ENCODE measurements at regions not wholly inside any gene's neighbourhood (a gene's known extent, or its start where the extent isn't known, plus 50 kb on each side); places are given as distances from the start of the nearest gene placed in this dataset.

DNA sequence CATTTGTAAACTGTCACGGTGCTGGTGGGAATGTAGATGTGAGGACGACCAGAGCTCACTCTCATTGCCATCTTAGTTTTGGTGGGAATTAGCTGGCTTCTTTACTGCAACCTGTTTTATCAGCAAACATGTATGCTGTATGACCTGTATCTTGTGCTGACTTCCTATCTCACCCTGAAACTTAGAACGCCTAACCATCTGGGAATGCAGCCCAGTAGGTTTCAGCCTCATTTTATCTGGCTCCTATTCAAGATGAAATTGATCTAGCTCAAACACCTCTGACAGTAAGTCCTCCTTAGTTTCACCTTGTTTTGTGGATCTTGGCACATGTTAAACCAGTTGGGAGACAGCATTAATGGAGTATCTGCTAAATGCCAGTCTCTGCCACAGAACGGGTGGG is 174.6 kb downstream of the HLX start:
- Histone ChIP-seq H3K9ac (ENCODE audit: low read length) (no peak overlapping the region), H3K27me3 (ENCODE audit: low read length) (no peaks in the 10 kb centered on the region), H3K4me1 (ENCODE audit: insufficient read depth, low read length) (peaks cover 19% of the 10 kb centered on the region), H3F3A (ENCODE audit: low read length, unreplicated experiment) (no peaks in the 10 kb centered on the region), H3K27ac (ENCODE audit: low read length) (peak overlapping the region; percentile 75), H3K79me2 (ENCODE audit: low read length) (no peaks in the 10 kb centered on the region), H3K9me3 (ENCODE audit: low read length) (no peaks in the 10 kb centered on the region), H3K36me3 (ENCODE audit: low read depth, low read length) (no peaks in the 10 kb centered on the region), H3K9me2 (replicated peaks; ENCODE audit: low read length) (no peaks in the 10 kb centered on the region), H3K4me3 (ENCODE audit: low read length) (no peak overlapping the region), H3K4me2 (ENCODE audit: low read length) (peak overlapping the region; percentile 48), H4K20me1 (ENCODE audit: low read length) (no peaks in the 10 kb centered on the region), H2AFZ (ENCODE audit: low read length) (peak overlapping the region; percentile 27; the same call in 1 of the 2 replicates)
- CTCF ChIA-PET: interaction anchor here (0.8 kb wide), 1 partner anchor 244 kb away, joined by 4 read pairs; no protein-coding TSS in a partner anchor
- peak; percentile 94 for DNase-seq
- TF ChIP-seq EZH2phosphoT487 (IDR thresholded peaks at IDR 0.05; ENCODE audit: borderline replicate concordance, low read length): no peak
- TF ChIP-seq, protein P1, sequence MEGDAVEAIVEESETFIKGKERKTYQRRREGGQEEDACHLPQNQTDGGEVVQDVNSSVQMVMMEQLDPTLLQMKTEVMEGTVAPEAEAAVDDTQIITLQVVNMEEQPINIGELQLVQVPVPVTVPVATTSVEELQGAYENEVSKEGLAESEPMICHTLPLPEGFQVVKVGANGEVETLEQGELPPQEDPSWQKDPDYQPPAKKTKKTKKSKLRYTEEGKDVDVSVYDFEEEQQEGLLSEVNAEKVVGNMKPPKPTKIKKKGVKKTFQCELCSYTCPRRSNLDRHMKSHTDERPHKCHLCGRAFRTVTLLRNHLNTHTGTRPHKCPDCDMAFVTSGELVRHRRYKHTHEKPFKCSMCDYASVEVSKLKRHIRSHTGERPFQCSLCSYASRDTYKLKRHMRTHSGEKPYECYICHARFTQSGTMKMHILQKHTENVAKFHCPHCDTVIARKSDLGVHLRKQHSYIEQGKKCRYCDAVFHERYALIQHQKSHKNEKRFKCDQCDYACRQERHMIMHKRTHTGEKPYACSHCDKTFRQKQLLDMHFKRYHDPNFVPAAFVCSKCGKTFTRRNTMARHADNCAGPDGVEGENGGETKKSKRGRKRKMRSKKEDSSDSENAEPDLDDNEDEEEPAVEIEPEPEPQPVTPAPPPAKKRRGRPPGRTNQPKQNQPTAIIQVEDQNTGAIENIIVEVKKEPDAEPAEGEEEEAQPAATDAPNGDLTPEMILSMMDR (conservative IDR thresholded peaks at IDR 0.05; ENCODE audit: low read depth, low read length): no peak
- no peak for TF ChIP-seq EZH2 (IDR thresholded peaks at IDR 0.05; ENCODE audit: low read length, unreplicated experiment)
- peak; percentile 86 for ATAC-seq
- no TSS peak for BruUV-seq (replicated peaks)
- intact Hi-C loops (cut with micrococcal nuclease): no loop called here
- POLR2A ChIA-PET (ENCODE audit: unreplicated experiment): no interaction called here

DNA sequence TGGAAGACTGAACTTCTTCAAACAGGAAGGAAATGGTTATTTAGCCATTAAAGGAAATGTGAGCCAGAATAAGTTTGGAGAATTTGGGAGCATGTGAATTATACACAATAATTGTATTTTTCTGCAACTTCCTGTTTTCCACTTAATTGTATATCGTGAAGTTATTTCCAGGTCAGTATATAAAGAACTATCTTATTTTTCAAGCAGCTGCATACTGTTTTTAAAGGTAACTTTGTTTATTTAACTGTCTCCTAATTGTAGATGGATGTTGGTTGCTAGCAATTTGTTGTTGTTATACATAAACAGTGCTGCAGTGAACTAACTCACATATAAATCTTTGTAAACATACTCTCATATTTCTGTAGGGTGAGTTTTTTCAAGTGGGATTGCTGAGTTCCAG is 180.3 kb downstream of the HLX start:
- no peaks in the 10 kb centered on the region for H3K27me3 ChIP-seq (ENCODE audit: low read length)
- DNase-seq: no peak
- H3K9ac ChIP-seq (ENCODE audit: low read length): no peak overlapping the region
- BruUV-seq (replicated peaks): no TSS peak
- no peak overlapping the region for H3K4me3 ChIP-seq (ENCODE audit: low read length)
- H3K4me2 ChIP-seq (ENCODE audit: low read length): no peak overlapping the region
- H3K9me2 ChIP-seq (replicated peaks; ENCODE audit: low read length): no peaks in the 10 kb centered on the region
- H4K20me1 ChIP-seq (ENCODE audit: low read length): no peaks in the 10 kb centered on the region
- TF ChIP-seq EZH2 (IDR thresholded peaks at IDR 0.05; ENCODE audit: low read length, unreplicated experiment) (no peak), EZH2phosphoT487 (IDR thresholded peaks at IDR 0.05; ENCODE audit: borderline replicate concordance, low read length) (no peak)
- TF ChIP-seq, protein P1 (conservative IDR thresholded peaks at IDR 0.05; ENCODE audit: low read depth, low read length): no peak
- no peaks in the 10 kb centered on the region; the same call in 1 of the 2 replicates for H3K9me3 ChIP-seq (ENCODE audit: low read length)
- ChIA-PET POLR2A (ENCODE audit: unreplicated experiment) (no interaction called here), CTCF (no interaction called here)
- H2AFZ ChIP-seq (ENCODE audit: low read length): peak overlapping the region; percentile 2; the same call in 1 of the 2 replicates
- no peaks in the 10 kb centered on the region for H3K79me2 ChIP-seq (ENCODE audit: low read length)
- no peaks in the 10 kb centered on the region for H3K36me3 ChIP-seq (ENCODE audit: low read depth, low read length)
- no peak overlapping the region for H3K27ac ChIP-seq (ENCODE audit: low read length)
- peaks cover 5% of the 10 kb centered on the region for H3K4me1 ChIP-seq (ENCODE audit: insufficient read depth, low read length)
- ATAC-seq: no peak
- no peaks in the 10 kb centered on the region for H3F3A ChIP-seq (ENCODE audit: low read length, unreplicated experiment)
- intact Hi-C loops (cut with micrococcal nuclease): no loop called here

DNA sequence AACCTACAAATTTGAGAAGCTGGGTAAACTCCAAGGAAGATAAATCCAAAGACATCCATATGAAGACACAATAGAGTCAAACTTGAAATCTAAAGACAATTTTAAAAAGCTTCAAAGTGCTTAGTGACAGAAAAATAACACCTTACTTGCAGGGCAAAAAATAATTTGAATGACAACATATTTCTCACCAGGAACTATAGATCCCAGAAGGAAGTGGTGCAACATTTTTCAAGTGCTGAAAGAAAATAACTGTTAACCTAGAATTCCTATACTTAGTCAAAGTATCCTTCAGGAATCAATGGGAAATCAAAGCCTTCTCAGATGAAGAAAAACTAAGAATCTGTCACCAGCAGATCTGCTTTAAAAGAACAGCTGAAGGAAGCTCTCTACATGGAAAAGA is 184.4 kb downstream of the HLX start:
- no peaks in the 10 kb centered on the region for H3K27me3 ChIP-seq (ENCODE audit: low read length)
- BruUV-seq (replicated peaks): no TSS peak
- no peak overlapping the region for H3K27ac ChIP-seq (ENCODE audit: low read length)
- POLR2A ChIA-PET (ENCODE audit: unreplicated experiment): no interaction called here
- no peak overlapping the region for H3K4me3 ChIP-seq (ENCODE audit: low read length)
- CTCF ChIA-PET: no interaction called here
- no peak overlapping the region for H2AFZ ChIP-seq (ENCODE audit: low read length)
- TF ChIP-seq, protein P1 (conservative IDR thresholded peaks at IDR 0.05; ENCODE audit: low read depth, low read length): no peak
- TF ChIP-seq EZH2phosphoT487 (IDR thresholded peaks at IDR 0.05; ENCODE audit: borderline replicate concordance, low read length) (no peak), EZH2 (IDR thresholded peaks at IDR 0.05; ENCODE audit: low read length, unreplicated experiment) (no peak)
- H3K36me3 ChIP-seq (ENCODE audit: low read depth, low read length): no peaks in the 10 kb centered on the region
- no peaks in the 10 kb centered on the region for H3K79me2 ChIP-seq (ENCODE audit: low read length)
- no peak overlapping the region for H3K4me2 ChIP-seq (ENCODE audit: low read length)
- intact Hi-C loops (cut with micrococcal nuclease): no loop called here
- H4K20me1 ChIP-seq (ENCODE audit: low read length): no peaks in the 10 kb centered on the region
- H3F3A ChIP-seq (ENCODE audit: low read length, unreplicated experiment): no peaks in the 10 kb centered on the region
- no peaks in the 10 kb centered on the region; the same call in 1 of the 2 replicates for H3K9me3 ChIP-seq (ENCODE audit: low read length)
- no peak overlapping the region for H3K9ac ChIP-seq (ENCODE audit: low read length)
- H3K9me2 ChIP-seq (replicated peaks; ENCODE audit: low read length): no peaks in the 10 kb centered on the region
- ATAC-seq (no peak), DNase-seq (no peak)
- no peaks in the 10 kb centered on the region for H3K4me1 ChIP-seq (ENCODE audit: insufficient read depth, low read length)

All from PC-3 (cell line).